Breast epithelium (tissue), 4 donors: ENCODE measurements at regions not wholly inside any gene's neighbourhood (a gene's known extent, or its start where the extent isn't known, plus 50 kb on each side); places are given as distances from the start of the nearest gene placed in this dataset.

Experiments
- DNase-seq, 2 donors: peaks; one replicate each; pipeline ENCODE4 v3.0.0-alpha.2; 2019; ENCODE audit warnings: low spot score in 2 of 2
- H3K27ac ChIP-seq, 2 donors: fragments of 200-600 bp; sonication (generic) in 1 of 2; one replicate each; pipeline ENCODE4 v1.5.1; 2016 to 2019; ENCODE audit warnings: mild to moderate bottlenecking in 1 of 2
- H3K27me3 ChIP-seq, 2 donors: fragments of 200-600 bp; sonication (generic) in 1 of 2; one replicate each; pipeline versions ENCODE4 v1.5.1 to v1.6.0; 2017 to 2019; ENCODE audit warnings: control low read depth in 1 of 2, mild to moderate bottlenecking in 1 of 2
- H3K36me3 ChIP-seq: fragments of 200-600 bp; one replicate; pipeline ENCODE4 v1.5.1; 2019
- H3K4me1 ChIP-seq, 2 donors: fragments of 200-600 bp; sonication (generic); one replicate each; pipeline ENCODE4 v1.5.1; 2016 to 2019; ENCODE audit warnings: control low read depth in 1 of 2
- H3K4me3 ChIP-seq, 3 donors: fragments of 200-600 bp; sonication (generic); 1 replicate in 2 of 3; 2 replicates in 1 of 3; pipeline ENCODE4 v1.5.1; 2016 to 2019; ENCODE audit warnings: mild to moderate bottlenecking in 3 of 3, moderate library complexity in 2 of 3
- H3K9me3 ChIP-seq, 2 donors: fragments of 200-600 bp; sonication (generic) in 1 of 2; one replicate each; pipeline ENCODE4 v1.5.1; 2016 to 2019; ENCODE audit warnings: control low read depth in 1 of 2
- POLR2A ChIP-seq: fragments of 450-650 bp; IDR thresholded peaks from one replicate; pipeline ENCODE4 v1.6.1; 2016; ENCODE audit warnings: antibody characterized with exemption, mild to moderate bottlenecking, moderate library complexity
- POLR2AphosphoS5 ChIP-seq, 3 donors: sonication (generic); formaldehyde crosslinking; IDR thresholded peaks; one replicate each; pipeline ENCODE4 v1.6.1; 2017; ENCODE audit warnings: antibody characterized with exemption in 3 of 3
- intact Hi-C: fragments of 100-400 bp; cut with DNase I; formaldehyde crosslinking; loops from one replicate; pipeline ENCODE4 v1.15.1; 2023; ENCODE audit warnings: low total_unique reads
- TF ChIP-seq, protein P1 (sequence below), 3 donors: fragments of 450-650 bp; IDR thresholded peaks; one replicate each; pipeline ENCODE4 v1.5.1; 2016 to 2017; ENCODE audit warnings: antibody characterized with exemption in 3 of 3, mild to moderate bottlenecking in 3 of 3, moderate library complexity in 3 of 3

DNA sequence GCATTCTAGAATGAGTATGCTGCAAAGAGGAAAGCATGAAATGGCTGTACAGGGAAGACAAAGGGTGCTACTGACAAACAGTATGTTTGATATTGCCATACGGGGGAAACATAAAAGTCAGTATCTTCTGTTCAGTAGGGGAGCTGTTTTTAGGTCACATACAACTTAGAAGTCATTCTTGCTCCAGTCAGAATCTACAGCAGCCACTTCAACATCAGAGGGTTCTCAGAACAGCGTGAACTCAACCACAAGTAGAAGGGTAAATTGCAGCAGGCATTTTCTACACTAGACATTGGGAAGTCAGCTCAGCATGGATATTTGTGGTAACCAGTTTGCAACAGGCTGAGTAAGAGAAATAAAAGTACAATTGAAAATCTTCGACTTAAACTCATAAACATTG is 1241.8 kb upstream of the GOT2 start:
- TF ChIP-seq POLR2AphosphoS5 (IDR thresholded peaks at IDR 0.05) (no peak), POLR2A (no peak)
- TF ChIP-seq, protein P1, sequence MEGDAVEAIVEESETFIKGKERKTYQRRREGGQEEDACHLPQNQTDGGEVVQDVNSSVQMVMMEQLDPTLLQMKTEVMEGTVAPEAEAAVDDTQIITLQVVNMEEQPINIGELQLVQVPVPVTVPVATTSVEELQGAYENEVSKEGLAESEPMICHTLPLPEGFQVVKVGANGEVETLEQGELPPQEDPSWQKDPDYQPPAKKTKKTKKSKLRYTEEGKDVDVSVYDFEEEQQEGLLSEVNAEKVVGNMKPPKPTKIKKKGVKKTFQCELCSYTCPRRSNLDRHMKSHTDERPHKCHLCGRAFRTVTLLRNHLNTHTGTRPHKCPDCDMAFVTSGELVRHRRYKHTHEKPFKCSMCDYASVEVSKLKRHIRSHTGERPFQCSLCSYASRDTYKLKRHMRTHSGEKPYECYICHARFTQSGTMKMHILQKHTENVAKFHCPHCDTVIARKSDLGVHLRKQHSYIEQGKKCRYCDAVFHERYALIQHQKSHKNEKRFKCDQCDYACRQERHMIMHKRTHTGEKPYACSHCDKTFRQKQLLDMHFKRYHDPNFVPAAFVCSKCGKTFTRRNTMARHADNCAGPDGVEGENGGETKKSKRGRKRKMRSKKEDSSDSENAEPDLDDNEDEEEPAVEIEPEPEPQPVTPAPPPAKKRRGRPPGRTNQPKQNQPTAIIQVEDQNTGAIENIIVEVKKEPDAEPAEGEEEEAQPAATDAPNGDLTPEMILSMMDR (IDR thresholded peaks at IDR 0.05), result no peak
- intact Hi-C loops, result no loop called here
- H3K27me3 ChIP-seq, result no peaks in the 10 kb centered on the region
- no peaks in the 10 kb centered on the region for H3K36me3 ChIP-seq
- no peak overlapping the region for H3K27ac ChIP-seq
- H3K4me3 ChIP-seq, result no peak overlapping the region
- no peaks in the 10 kb centered on the region for H3K9me3 ChIP-seq
- no peak for DNase-seq
- H3K4me1 ChIP-seq, result no peaks in the 10 kb centered on the region

DNA sequence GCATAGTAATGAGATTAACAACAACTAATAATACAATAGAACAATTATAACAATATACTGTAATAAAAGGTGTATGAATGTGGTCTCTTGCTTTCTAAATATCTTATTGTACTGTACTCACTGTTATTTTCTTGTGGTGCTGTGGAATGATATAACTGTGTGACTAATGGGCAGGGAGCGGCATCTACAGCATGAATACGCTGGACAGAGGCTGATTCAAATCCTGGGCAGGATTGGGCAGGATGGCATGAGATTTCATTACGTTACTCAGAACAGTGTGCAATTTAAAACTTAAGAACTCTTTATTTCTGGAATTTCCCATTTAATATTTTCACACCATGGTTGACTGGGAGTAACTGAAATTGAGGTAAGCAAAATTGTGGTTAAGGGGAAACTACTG is 1239.8 kb upstream of the GOT2 start:
- Histone ChIP-seq H3K4me1 (no peaks in the 10 kb centered on the region), H3K4me3 (no peak overlapping the region), H3K27me3 (no peaks in the 10 kb centered on the region), H3K36me3 (no peaks in the 10 kb centered on the region), H3K27ac (no peak overlapping the region), H3K9me3 (no peaks in the 10 kb centered on the region)
- TF ChIP-seq, protein P1 (IDR thresholded peaks at IDR 0.05), result no peak
- no peak for TF ChIP-seq POLR2A
- TF ChIP-seq POLR2AphosphoS5 (IDR thresholded peaks at IDR 0.05), result no peak
- no peak for DNase-seq
- intact Hi-C loops, result no loop called here

DNA sequence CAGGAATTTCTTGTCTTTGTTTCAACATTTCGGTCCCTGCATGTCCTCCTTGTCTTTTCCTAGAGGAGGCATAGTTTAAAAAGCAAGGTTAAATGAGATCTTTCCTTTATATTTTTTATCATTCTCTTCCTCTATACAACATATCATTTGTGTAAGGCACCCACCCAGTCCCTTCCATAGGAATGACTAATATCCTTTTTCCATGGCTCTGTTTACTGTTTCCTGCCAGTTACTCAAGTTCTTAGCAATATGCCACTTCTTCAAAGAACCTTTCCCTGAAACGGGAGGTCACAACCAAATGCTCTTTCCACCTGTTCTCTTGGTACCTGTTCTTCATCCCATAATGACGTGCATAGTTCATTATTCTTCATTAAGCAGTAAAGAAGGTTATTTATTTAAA is 1237.1 kb upstream of the GOT2 start:
- Histone ChIP-seq H3K36me3 (no peaks in the 10 kb centered on the region), H3K9me3 (no peaks in the 10 kb centered on the region), H3K27ac (no peak overlapping the region), H3K4me1 (no peaks in the 10 kb centered on the region), H3K4me3 (no peak overlapping the region), H3K27me3 (no peaks in the 10 kb centered on the region)
- DNase-seq, result no peak
- intact Hi-C loops, result no loop called here
- TF ChIP-seq POLR2AphosphoS5 (IDR thresholded peaks at IDR 0.05), result no peak
- TF ChIP-seq, protein P1 (IDR thresholded peaks at IDR 0.05), result no peak
- TF ChIP-seq POLR2A, result no peak

DNA sequence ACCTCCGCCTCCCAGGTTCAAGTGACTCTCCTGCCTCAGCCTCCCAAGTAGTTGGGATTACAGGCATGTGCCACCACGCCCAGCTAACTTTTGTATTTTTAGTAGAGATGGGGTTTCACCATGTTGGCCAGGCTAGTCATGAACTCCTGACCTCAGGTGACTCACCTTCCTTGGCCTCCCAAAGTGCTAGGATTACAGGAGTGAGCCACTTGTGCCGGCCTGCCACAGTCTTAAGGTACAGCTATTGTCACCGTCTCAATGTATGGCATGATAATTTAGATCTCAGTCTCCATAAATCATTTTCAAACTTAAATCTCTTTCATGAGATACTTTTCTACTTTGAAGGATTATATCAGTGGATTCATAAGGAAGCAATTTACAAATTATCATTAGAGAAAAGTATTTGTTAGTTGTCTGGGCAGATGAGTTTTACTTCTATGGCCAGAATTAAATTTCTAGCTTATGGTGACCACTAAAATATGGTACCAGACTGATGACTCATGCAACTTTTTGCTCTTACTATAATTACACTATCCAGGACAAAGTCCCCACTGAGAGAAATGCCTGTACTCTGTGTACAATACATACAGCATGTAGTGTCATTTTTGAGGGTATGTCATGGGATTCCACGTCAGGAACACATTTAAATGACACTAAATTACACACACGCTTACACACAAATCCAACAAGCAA is 1230.3 kb upstream of the GOT2 start:
- no peak for DNase-seq

DNA sequence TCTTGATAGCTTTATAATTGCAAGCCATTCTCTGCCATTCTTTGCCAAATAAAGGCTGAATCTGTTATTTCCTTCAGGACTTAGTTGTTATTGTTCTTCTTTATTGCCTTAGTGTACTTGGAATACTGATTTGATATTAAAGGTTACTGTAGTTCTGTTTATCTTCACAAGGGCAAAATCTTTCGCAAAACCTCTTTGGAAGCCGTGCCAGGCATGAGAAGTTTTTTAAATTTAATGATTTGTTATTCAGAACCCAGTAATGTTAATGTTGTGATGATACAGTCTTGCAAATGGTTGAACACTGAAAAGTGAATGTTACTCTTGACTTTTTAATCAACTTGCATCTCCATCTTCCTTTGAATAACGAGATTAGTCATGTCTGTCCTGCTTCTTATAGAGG is 1225.2 kb upstream of the GOT2 start:
- DNase-seq, result no peak
- intact Hi-C loops, result no loop called here
- H3K9me3 ChIP-seq, result no peaks in the 10 kb centered on the region

More for the DNA sequence above, 1230.3 kb upstream of the GOT2 start:
- intact Hi-C loops, result no loop called here
- Histone ChIP-seq H3K36me3 (no peaks in the 10 kb centered on the region), H3K9me3 (no peaks in the 10 kb centered on the region), H3K4me1 (no peaks in the 10 kb centered on the region), H3K27ac (no peak overlapping the region), H3K27me3 (no peaks in the 10 kb centered on the region), H3K4me3 (no peak overlapping the region)
- no peak for TF ChIP-seq POLR2AphosphoS5 (IDR thresholded peaks at IDR 0.05)
- TF ChIP-seq POLR2A, result no peak
- TF ChIP-seq, protein P1 (IDR thresholded peaks at IDR 0.05), result no peak

More for the DNA sequence above, 1225.2 kb upstream of the GOT2 start:
- Histone ChIP-seq H3K4me3 (no peak overlapping the region), H3K4me1 (no peaks in the 10 kb centered on the region), H3K27ac (no peak overlapping the region), H3K36me3 (no peaks in the 10 kb centered on the region), H3K27me3 (no peaks in the 10 kb centered on the region)
- no peak for TF ChIP-seq POLR2A
- TF ChIP-seq POLR2AphosphoS5 (IDR thresholded peaks at IDR 0.05), result no peak
- TF ChIP-seq, protein P1 (IDR thresholded peaks at IDR 0.05), result no peak
